ENCODE measurements at regions not wholly inside any gene's neighbourhood (a gene's known extent, or its start where the extent isn't known, plus 50 kb on each side); places are given as distances from the start of the nearest gene placed in this dataset.
"Not testable (repeated sequence)": the region's sequence is repeated elsewhere in the genome, so short reads cannot be mapped to it uniquely, and the experiment has no call there.

- no peak for DNase-seq (ENCODE audit: low read depth in 2 of 2)
Measured at GRCh38 chr19:27894906-27895754, 1317.8 kb downstream of the UQCRFS1 start.

- no peak for DNase-seq (ENCODE audit: low read depth in 2 of 2)
Measured at GRCh38 chr19:27892500-27892899, 1320.5 kb downstream of the UQCRFS1 start.

- no peak for DNase-seq (ENCODE audit: low read depth in 2 of 2)
Measured at GRCh38 chr19:27891411-27891810, 1321.5 kb downstream of the UQCRFS1 start.

- no peak for DNase-seq (ENCODE audit: low read depth in 2 of 2)
Measured at GRCh38 chr19:27890696-27891095, 1322.3 kb downstream of the UQCRFS1 start.

GRCh38 chr19:27890206-27890605 is 1322.7 kb downstream of the UQCRFS1 start:
- no peak for DNase-seq (ENCODE audit: low read depth in 2 of 2)

- DNase-seq (ENCODE audit: low read depth in 2 of 2): no peak
Measured at GRCh38 chr19:27889156-27889555, 1323.8 kb downstream of the UQCRFS1 start.

GRCh38 chr19:27887946-27888345 is 1325.0 kb downstream of the UQCRFS1 start:
- DNase-seq (ENCODE audit: low read depth in 2 of 2): no peak

GRCh38 chr19:27885359-27885758 is 1327.6 kb downstream of the UQCRFS1 start:
- no peak for DNase-seq (ENCODE audit: low read depth in 2 of 2)

GRCh38 chr19:27884376-27884775 is 1328.6 kb downstream of the UQCRFS1 start:
- DNase-seq (ENCODE audit: low read depth in 2 of 2): no peak

- no peak for DNase-seq (ENCODE audit: low read depth in 2 of 2)
Measured at GRCh38 chr19:27881213-27881612, 1331.7 kb downstream of the UQCRFS1 start.

GRCh38 chr19:27876976-27877512 is 1335.9 kb downstream of the UQCRFS1 start:
- DNase-seq (ENCODE audit: low read depth in 2 of 2): no peak

GRCh38 chr19:27876489-27876888 is 1336.5 kb downstream of the UQCRFS1 start:
- DNase-seq (ENCODE audit: low read depth in 2 of 2): no peak

- no peak for DNase-seq (ENCODE audit: low read depth in 2 of 2)
Measured at GRCh38 chr19:27872370-27872769, 1340.6 kb downstream of the UQCRFS1 start.

- DNase-seq (ENCODE audit: low read depth in 2 of 2): no peak
Measured at GRCh38 chr19:27870293-27870692, 1342.7 kb downstream of the UQCRFS1 start.

GRCh38 chr19:27868007-27868406 is 1344.9 kb downstream of the UQCRFS1 start:
- DNase-seq (ENCODE audit: low read depth in 2 of 2): no peak

GRCh38 chr19:27865927-27866777 is 1346.8 kb downstream of the UQCRFS1 start:
- no peak for DNase-seq (ENCODE audit: low read depth in 2 of 2)

- no peak for DNase-seq (ENCODE audit: low read depth in 2 of 2)
Measured at GRCh38 chr19:27861411-27861975, 1351.5 kb downstream of the UQCRFS1 start.

GRCh38 chr19:27860309-27860934 is 1352.5 kb downstream of the UQCRFS1 start:
- no peak for DNase-seq (ENCODE audit: low read depth in 2 of 2)

GRCh38 chr19:27859689-27860088 is 1353.3 kb downstream of the UQCRFS1 start:
- no peak for DNase-seq (ENCODE audit: low read depth in 2 of 2)

GRCh38 chr19:27858981-27859581 is 1353.9 kb downstream of the UQCRFS1 start:
- no peak for DNase-seq (ENCODE audit: low read depth in 2 of 2)

GRCh38 chr19:27852931-27853330 is 1360.0 kb downstream of the UQCRFS1 start:
- not testable (repeated sequence) for DNase-seq (ENCODE audit: low read depth in 2 of 2)

Measured in activated CD4-positive, alpha-beta T cell treated with anti-CD3 and anti-CD28 coated beads for 24 hours (primary cell).